Ishikawa (cell line): ENCODE measurements at regions not wholly inside any gene's neighbourhood (a gene's known extent, or its start where the extent isn't known, plus 50 kb on each side); places are given as distances from the start of the nearest gene placed in this dataset.

ENCODE experiments used
- CEBPB ChIP-seq: IDR thresholded peaks from 2 replicates; pipeline ENCODE4 v1.6.1; 2012
- CREB1 ChIP-seq: IDR thresholded peaks from 2 replicates; pipeline ENCODE4 v1.6.1; 2012; ENCODE audit warnings: low read depth
- EGR1 ChIP-seq: IDR thresholded peaks from 2 replicates; pipeline ENCODE4 v1.6.1; 2012
- EP300 ChIP-seq: IDR thresholded peaks from 2 replicates; pipeline ENCODE4 v1.6.1; 2012; ENCODE audit warnings: borderline replicate concordance
- FOXM1 ChIP-seq: IDR thresholded peaks from 2 replicates; pipeline ENCODE4 v1.6.1; 2012; ENCODE audit warnings: low read depth, borderline replicate concordance
- MAX ChIP-seq: IDR thresholded peaks from 2 replicates; pipeline ENCODE4 v1.6.1; 2012
- NFIC ChIP-seq: IDR thresholded peaks from 2 replicates; pipeline ENCODE4 v1.6.1; 2012
- RAD21 ChIP-seq: IDR thresholded peaks from 2 replicates; pipeline ENCODE4 v1.6.1; 2012; ENCODE audit warnings: low read depth
- REST ChIP-seq: IDR thresholded peaks from 2 replicates; pipeline ENCODE4 v1.6.1; 2012; ENCODE audit warnings: low read depth, mild to moderate bottlenecking
- TAF1 ChIP-seq: IDR thresholded peaks from 2 replicates; pipeline ENCODE4 v1.6.1; 2012; ENCODE audit warnings: low read depth, mild to moderate bottlenecking
- TCF12 ChIP-seq: IDR thresholded peaks from 2 replicates; pipeline ENCODE4 v1.6.1; 2012; ENCODE audit warnings: low read depth
- USF1 ChIP-seq: IDR thresholded peaks from 2 replicates; pipeline ENCODE4 v1.6.1; 2012
- YY1 ChIP-seq: IDR thresholded peaks from 2 replicates; pipeline ENCODE4 v1.6.1; 2012; ENCODE audit warnings: low read depth

- no peak for TF ChIP-seq CREB1
- no peak for TF ChIP-seq REST
- no peak for TF ChIP-seq FOXM1
- TF ChIP-seq CEBPB = no peak
- TF ChIP-seq EP300 = no peak
- no peak for TF ChIP-seq TCF12
- no peak for TF ChIP-seq USF1
- no peak for TF ChIP-seq YY1
- TF ChIP-seq TAF1 = no peak
- no peak for TF ChIP-seq RAD21
- no peak for TF ChIP-seq MAX
- TF ChIP-seq EGR1 = no peak
- TF ChIP-seq NFIC = no peak
Measured at GRCh38 chr21:14290576-14290975, 74.6 kb downstream of the RBM11 start.
